HEK293T (cell line): ENCODE measurements at regions not wholly inside any gene's neighbourhood (a gene's known extent, or its start where the extent isn't known, plus 50 kb on each side); places are given as distances from the start of the nearest gene placed in this dataset.

Experiments
- BHLHE40 ChIP-seq: fragments of 450-650 bp; IDR thresholded peaks from 2 replicates; pipeline ENCODE4 v1.6.1; 2016; ENCODE audit warnings: mild to moderate bottlenecking, moderate library complexity, borderline replicate concordance
- ELF4 ChIP-seq: fragments of 450-650 bp; IDR thresholded peaks from 2 replicates; pipeline ENCODE4 v1.6.1; 2017; ENCODE audit warnings: antibody characterized with exemption
- NFRKB ChIP-seq: fragments of 450-650 bp; IDR thresholded peaks from 2 replicates; pipeline ENCODE4 v1.6.1; 2016; ENCODE audit warnings: mild to moderate bottlenecking, moderate library complexity
- TARDBP ChIP-seq: fragments of 450-650 bp; IDR thresholded peaks from 2 replicates; pipeline ENCODE4 v1.6.1; 2016

DNA sequence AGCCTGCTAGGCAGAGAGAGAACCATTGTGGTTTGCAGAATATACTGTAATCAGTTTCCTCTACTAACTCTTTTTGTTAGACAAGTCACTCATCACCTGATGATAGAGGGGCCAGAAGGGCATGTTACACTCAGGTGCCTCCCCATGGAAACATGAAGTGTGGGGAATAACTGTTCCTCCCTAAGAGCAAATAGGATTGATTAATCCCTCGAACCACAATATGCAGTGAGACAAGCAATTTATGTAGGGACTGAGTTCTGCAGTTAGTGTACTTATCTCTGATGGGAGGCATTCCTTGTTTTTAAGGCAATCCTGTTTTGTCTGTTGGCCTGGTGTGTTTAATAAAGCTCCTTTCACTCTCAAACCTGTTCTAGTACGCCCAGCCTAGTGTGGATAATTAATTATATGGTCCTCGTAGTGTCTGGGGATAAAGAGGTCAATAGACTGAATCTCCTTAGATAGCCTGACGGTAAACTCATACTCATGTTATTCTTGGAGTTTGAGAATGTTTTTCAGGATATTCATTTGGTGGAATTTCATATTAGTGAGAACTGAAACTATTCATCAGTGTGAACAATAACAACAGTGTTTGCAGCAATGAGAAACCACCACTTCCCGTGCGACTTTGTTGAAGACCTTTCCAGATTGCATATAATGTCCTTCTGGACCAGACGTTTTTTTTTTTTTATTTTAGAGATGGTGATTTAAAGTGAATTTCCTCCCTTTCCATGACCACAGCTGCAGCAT lies 344.8 kb upstream of the FZD8 start:
- TF ChIP-seq ELF4 (no peak), BHLHE40 (no peak), TARDBP (no peak), NFRKB (no peak)
